ENCODE measurements at regions not wholly inside any gene's neighbourhood (a gene's known extent, or its start where the extent isn't known, plus 50 kb on each side); places are given as distances from the start of the nearest gene placed in this dataset.

- intact Hi-C loops (cut with DNase I) = no loop called here
- DNase-seq (ENCODE audit: low spot score) = no peak
Observed at GRCh38 chr2:144224472-144224871, 295.4 kb downstream of the ZEB2 start.

GRCh38 chr2:144219979-144220378 is 299.9 kb downstream of the ZEB2 start:
- intact Hi-C loops (cut with DNase I) = loop anchor here (5.0 kb wide), 1 partner anchor 232 kb away; no protein-coding TSS in a partner anchor
- DNase-seq (ENCODE audit: low spot score) = no peak

- intact Hi-C loops (cut with DNase I) = loop anchor here (5.0 kb wide), 1 partner anchor 234 kb away; no protein-coding TSS in a partner anchor
- DNase-seq (ENCODE audit: low spot score) = no peak
Observed at GRCh38 chr2:144217853-144218633, 301.9 kb downstream of the ZEB2 start.

GRCh38 chr2:144215701-144216675 is 303.9 kb downstream of the ZEB2 start:
- DNase-seq (ENCODE audit: low spot score) = no peak
- intact Hi-C loops (cut with DNase I) = loop anchor here (5.0 kb wide), 1 partner anchor 236 kb away; no protein-coding TSS in a partner anchor

- intact Hi-C loops (cut with DNase I) = loop anchor here (5.0 kb wide), 1 partner anchor 237 kb away; no protein-coding TSS in a partner anchor
- no peak for DNase-seq (ENCODE audit: low spot score)
Observed at GRCh38 chr2:144215207-144215606, 304.7 kb downstream of the ZEB2 start.

- no peak for DNase-seq (ENCODE audit: low spot score)
- intact Hi-C loops (cut with DNase I) = no loop called here
Observed at GRCh38 chr2:144213797-144214196, 306.1 kb downstream of the ZEB2 start.

GRCh38 chr2:144211826-144212225 is 308.1 kb downstream of the ZEB2 start:
- no peak for DNase-seq (ENCODE audit: low spot score)
- intact Hi-C loops (cut with DNase I) = no loop called here

- intact Hi-C loops (cut with DNase I) = no loop called here
Observed at GRCh38 chr2:144211065-144211464, 308.9 kb downstream of the ZEB2 start.

GRCh38 chr2:144210076-144210475 is 309.8 kb downstream of the ZEB2 start:
- intact Hi-C loops (cut with DNase I) = no loop called here
- no peak for DNase-seq (ENCODE audit: low spot score)

More at GRCh38 chr2:144211065-144211464, 308.9 kb downstream of the ZEB2 start:
- no peak for DNase-seq (ENCODE audit: low spot score)

GRCh38 chr2:144208924-144209323 is 311.0 kb downstream of the ZEB2 start:
- intact Hi-C loops (cut with DNase I) = no loop called here
- DNase-seq (ENCODE audit: low spot score) = no peak

- DNase-seq (ENCODE audit: low spot score) = no peak
- intact Hi-C loops (cut with DNase I) = no loop called here
Observed at GRCh38 chr2:144206019-144206418, 313.9 kb downstream of the ZEB2 start.

GRCh38 chr2:144201868-144202468 is 318.0 kb downstream of the ZEB2 start:
- intact Hi-C loops (cut with DNase I) = no loop called here
- no peak for DNase-seq (ENCODE audit: low spot score)

- no peak for DNase-seq (ENCODE audit: low spot score)
- intact Hi-C loops (cut with DNase I) = no loop called here
Observed at GRCh38 chr2:144201126-144201525, 318.8 kb downstream of the ZEB2 start.

- intact Hi-C loops (cut with DNase I) = loop anchor here (5.0 kb wide), 1 partner anchor 69 kb away; no protein-coding TSS in a partner anchor
- no peak for DNase-seq (ENCODE audit: low spot score)
Observed at GRCh38 chr2:144198116-144198515, 321.8 kb downstream of the ZEB2 start.

GRCh38 chr2:144194326-144195071 is 325.4 kb downstream of the ZEB2 start:
- DNase-seq (ENCODE audit: low spot score) = no peak
- intact Hi-C loops (cut with DNase I) = loop anchor here (5.0 kb wide), 1 partner anchor 73 kb away; no protein-coding TSS in a partner anchor

- intact Hi-C loops (cut with DNase I) = no loop called here
Observed at GRCh38 chr2:144190908-144191605, 328.9 kb downstream of the ZEB2 start.

GRCh38 chr2:144183727-144184126 is 336.2 kb downstream of the ZEB2 start:
- intact Hi-C loops (cut with DNase I) = no loop called here
- DNase-seq (ENCODE audit: low spot score) = no peak

More at GRCh38 chr2:144190908-144191605, 328.9 kb downstream of the ZEB2 start:
- no peak for DNase-seq (ENCODE audit: low spot score)

- DNase-seq (ENCODE audit: low spot score) = no peak
- intact Hi-C loops (cut with DNase I) = no loop called here
Observed at GRCh38 chr2:144181001-144181400, 338.9 kb downstream of the ZEB2 start.
